ENCODE measurements at regions not wholly inside any gene's neighbourhood (a gene's known extent, or its start where the extent isn't known, plus 50 kb on each side); places are given as distances from the start of the nearest gene placed in this dataset.

GRCh38 chr3:74351213-74351612 lies 263.2 kb downstream of the CNTN3 start:
- DNase-seq (ENCODE audit: low read depth, low spot score), result no peak

GRCh38 chr3:74349015-74349414 lies 265.4 kb downstream of the CNTN3 start:
- DNase-seq (ENCODE audit: low read depth, low spot score), result no peak

- DNase-seq (ENCODE audit: low read depth, low spot score), result no peak
Observed at GRCh38 chr3:74347563-74348268, 266.7 kb downstream of the CNTN3 start.

- DNase-seq (ENCODE audit: low read depth, low spot score), result no peak
Observed at GRCh38 chr3:74346896-74347295, 267.6 kb downstream of the CNTN3 start.

GRCh38 chr3:74345701-74346100 lies 268.8 kb downstream of the CNTN3 start:
- DNase-seq (ENCODE audit: low read depth, low spot score), result no peak

GRCh38 chr3:74344865-74345440 lies 269.5 kb downstream of the CNTN3 start:
- DNase-seq (ENCODE audit: low read depth, low spot score), result no peak

GRCh38 chr3:74343391-74343790 lies 271.1 kb downstream of the CNTN3 start:
- DNase-seq (ENCODE audit: low read depth, low spot score), result no peak

- DNase-seq (ENCODE audit: low read depth, low spot score), result no peak
Observed at GRCh38 chr3:74338998-74339397, 275.5 kb downstream of the CNTN3 start.

- no peak for DNase-seq (ENCODE audit: low read depth, low spot score)
Observed at GRCh38 chr3:74332165-74332564, 282.3 kb downstream of the CNTN3 start.

- DNase-seq (ENCODE audit: low read depth, low spot score), result no peak
Observed at GRCh38 chr3:74331711-74332110, 282.7 kb downstream of the CNTN3 start.

- DNase-seq (ENCODE audit: low read depth, low spot score), result no peak
Observed at GRCh38 chr3:74329096-74329495, 285.4 kb downstream of the CNTN3 start.

- DNase-seq (ENCODE audit: low read depth, low spot score), result no peak
Observed at GRCh38 chr3:74328435-74328834, 286.0 kb downstream of the CNTN3 start.

- DNase-seq (ENCODE audit: low read depth, low spot score), result no peak
Observed at GRCh38 chr3:74315291-74315690, 299.2 kb downstream of the CNTN3 start.

- no peak for DNase-seq (ENCODE audit: low read depth, low spot score)
Observed at GRCh38 chr3:74314696-74315095, 299.8 kb downstream of the CNTN3 start.

- no peak for DNase-seq (ENCODE audit: low read depth, low spot score)
Observed at GRCh38 chr3:74309716-74310115, 304.7 kb downstream of the CNTN3 start.

- no peak for DNase-seq (ENCODE audit: low read depth, low spot score)
Observed at GRCh38 chr3:74304424-74304823, 310.0 kb downstream of the CNTN3 start.

- DNase-seq (ENCODE audit: low read depth, low spot score), result no peak
Observed at GRCh38 chr3:74303711-74304110, 310.7 kb downstream of the CNTN3 start.

- DNase-seq (ENCODE audit: low read depth, low spot score), result no peak
Observed at GRCh38 chr3:74302969-74303368, 311.5 kb downstream of the CNTN3 start.

- DNase-seq (ENCODE audit: low read depth, low spot score), result no peak
Observed at GRCh38 chr3:74302281-74302680, 312.2 kb downstream of the CNTN3 start.

GRCh38 chr3:74301056-74301455 lies 313.4 kb downstream of the CNTN3 start:
- DNase-seq (ENCODE audit: low read depth, low spot score), result no peak

GRCh38 chr3:74295479-74295878 lies 319.0 kb downstream of the CNTN3 start:
- no peak for DNase-seq (ENCODE audit: low read depth, low spot score)

GRCh38 chr3:74288761-74289160 lies 325.7 kb downstream of the CNTN3 start:
- no peak for DNase-seq (ENCODE audit: low read depth, low spot score)

- DNase-seq (ENCODE audit: low read depth, low spot score), result no peak
Observed at GRCh38 chr3:74287557-74287956, 326.9 kb downstream of the CNTN3 start.

- no peak for DNase-seq (ENCODE audit: low read depth, low spot score)
Observed at GRCh38 chr3:74282202-74282601, 332.3 kb downstream of the CNTN3 start.
